ENCODE measurements at regions not wholly inside any gene's neighbourhood (a gene's known extent, or its start where the extent isn't known, plus 50 kb on each side); places are given as distances from the start of the nearest gene placed in this dataset.

DNA sequence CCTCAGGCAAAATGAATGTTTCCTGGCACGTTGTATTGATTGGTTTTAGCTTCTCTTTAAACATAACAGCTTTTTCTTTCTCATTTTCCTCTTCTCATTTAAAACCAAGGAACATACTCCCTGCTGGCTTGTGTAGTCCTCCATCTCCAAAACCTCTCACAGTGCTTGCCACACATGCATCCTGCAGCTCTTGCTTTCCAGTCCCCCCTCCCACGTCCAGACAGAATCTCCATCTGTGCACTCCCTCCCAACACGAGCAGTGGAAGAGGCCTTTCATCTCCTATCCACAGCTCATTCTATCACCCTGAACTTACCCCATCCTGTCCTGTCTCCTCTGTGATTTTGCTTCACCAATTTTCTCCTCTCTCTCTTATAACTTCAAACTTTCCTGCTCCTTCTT is 99.6 kb upstream of the THSD7B start:
- TF ChIP-seq EZH2 (IDR thresholded peaks at IDR 0.05; ENCODE audit: insufficient read depth, low read length), result no peak
- no peak for TF ChIP-seq CTCF (IDR thresholded peaks at IDR 0.05; ENCODE audit: insufficient read depth, low read depth, low read length)
